Amygdala (tissue), 56 donors: ENCODE measurements at regions not wholly inside any gene's neighbourhood (a gene's known extent, or its start where the extent isn't known, plus 50 kb on each side); places are given as distances from the start of the nearest gene placed in this dataset.
"Not testable (repeated sequence)": the region's sequence is repeated elsewhere in the genome, so short reads cannot be mapped to it uniquely, and the experiment has no call there.

Experiments used
- DNase-seq, 56 donors: peaks; one replicate each; lab custom pipeline; 2025; lab: John Stamatoyannopoulos, UW

DNA sequence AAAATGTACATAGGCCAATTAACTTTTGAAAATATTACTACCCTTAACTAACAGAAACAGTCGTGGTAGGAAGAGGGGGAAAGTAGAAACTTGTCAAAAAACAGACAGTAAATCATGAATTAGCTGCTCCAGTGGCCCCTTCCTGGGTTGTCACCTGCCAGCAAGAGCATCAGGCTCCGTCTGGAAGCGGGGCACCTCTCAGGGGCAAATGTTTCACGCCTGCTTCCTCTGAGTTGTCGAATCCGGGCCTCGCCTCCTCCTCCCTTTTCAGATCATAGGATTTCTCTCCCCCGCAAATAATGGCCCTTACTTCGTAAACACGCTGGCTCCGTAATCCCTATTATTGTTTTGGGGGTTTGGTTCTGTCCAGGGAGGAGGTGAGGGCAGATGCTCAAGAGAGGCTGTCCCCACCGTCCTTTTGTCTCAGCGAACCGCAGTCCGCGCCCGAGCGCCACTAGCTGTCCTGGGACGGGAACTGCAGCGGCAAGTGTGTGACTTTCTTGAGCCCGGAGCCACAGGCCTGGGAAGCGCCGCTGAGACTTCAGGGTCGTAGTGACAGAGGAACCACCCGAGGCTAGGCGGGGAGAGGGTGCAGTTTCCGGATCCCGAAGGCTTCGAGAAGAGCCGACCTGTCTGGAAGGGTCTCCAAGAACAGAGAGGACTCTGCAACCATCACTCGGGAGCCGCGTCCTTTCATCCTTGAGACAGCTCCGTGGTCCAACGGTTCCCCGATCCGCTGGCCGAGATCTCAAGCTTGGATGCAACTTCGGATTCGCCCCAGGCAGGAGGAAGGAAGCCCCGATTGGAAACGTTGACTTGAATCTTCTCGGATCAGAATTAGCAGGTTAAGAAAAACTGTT is 214.5 kb upstream of the ZNF184 start:
- DNase-seq = peak in 48 of 56 donors; percentile 11 to 79 (median 55)

DNA sequence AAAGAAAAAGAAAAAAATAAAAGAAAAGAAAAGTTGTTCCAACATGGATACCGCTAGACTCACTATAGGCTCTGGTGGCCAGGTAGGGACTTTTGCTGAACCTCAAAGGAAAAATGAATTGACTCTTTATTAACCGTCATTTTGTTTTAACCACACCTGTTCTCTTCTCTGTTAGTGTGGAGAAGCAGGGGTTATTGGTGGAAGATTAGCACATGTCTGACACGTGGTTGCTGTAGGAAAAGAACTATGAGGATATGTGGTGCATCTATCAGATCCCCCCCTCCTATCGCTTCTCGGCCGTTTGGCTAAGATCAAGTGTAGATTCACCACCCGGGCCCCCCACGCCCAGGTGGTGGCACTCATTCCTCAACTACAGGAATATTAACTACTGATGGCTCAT is 212.4 kb upstream of the ZNF184 start:
- DNase-seq = no peak

DNA sequence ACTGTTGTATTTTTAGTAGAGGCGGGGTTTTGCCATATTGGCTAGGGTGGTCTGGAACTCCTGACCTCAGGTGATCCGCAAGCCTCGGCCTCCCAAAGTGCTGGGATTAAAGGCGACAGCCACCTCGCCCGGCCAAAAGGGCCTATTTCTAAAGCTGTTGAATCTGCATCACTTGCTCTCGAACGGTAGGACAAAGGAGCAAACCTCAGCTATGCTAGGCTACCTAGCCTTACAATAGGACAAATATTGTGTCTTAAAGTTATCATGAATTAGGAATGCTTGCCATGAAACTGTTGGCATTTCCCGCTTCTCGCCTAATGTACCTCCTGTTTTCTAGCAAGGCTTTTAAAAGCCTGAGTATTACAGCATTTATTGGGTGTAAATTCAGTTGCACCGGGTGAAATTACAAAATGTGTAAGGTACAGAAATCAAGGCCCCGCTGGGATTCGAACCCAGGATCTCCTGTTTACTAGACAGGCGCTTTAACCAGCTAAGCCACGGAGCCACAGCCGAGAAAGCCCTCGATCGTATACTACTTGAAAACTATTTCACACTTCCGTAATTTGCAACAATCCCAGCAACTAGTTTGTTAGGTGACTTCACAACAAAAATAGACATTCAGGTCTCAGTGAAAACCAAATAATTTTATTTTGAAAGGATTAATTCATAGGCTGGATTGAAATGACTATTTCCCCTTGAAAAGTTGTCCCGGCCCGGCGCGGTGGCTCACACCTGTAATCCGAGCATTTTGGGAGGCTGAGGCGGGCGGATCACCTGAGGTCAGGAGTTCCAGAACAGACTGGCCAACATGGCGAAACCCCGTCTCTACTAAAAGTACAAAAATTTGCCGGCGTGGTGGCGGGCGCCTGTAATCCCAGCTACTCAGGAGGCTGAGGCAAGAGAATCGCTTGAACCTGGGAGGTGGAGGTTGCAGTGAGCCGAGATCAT is 211.6 kb upstream of the ZNF184 start:
- peak in 20 of 56 donors; percentile 5 to 69 (median 13) for DNase-seq

DNA sequence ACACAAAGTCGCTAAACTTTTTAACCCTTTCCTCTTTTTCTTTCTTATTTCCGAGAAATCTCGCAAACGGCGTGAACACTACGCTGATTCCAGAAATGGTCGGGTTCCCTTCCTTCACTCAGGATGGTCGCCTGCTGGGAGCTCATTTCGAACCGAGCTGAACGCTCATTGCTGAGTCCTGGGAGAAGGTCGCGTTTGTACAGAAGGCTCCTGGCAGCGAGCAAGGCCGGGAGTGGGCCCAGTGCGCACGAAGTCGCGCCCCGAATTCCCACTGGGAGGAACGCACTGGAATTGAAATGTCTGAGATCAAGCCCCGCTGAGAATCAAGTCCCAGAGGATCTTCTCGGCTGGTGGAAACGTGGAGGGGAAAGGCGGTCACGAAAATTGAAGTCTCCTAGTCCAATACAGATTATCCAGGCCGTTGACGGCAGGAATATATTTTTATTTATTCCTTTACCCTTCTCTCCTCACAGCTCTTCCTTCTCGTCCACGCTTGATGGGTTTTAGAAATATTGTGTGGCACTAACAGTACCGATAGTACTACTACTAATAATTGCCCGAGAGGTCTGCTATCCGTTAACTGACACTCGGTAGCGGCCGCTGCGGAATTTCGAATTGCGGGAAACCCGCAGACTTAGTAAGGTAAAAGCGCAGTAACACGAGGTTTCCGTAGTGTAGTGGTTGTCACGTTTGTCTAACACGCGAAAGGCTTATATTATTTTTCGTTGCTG is 207.2 kb upstream of the ZNF184 start:
- DNase-seq = no peak

DNA sequence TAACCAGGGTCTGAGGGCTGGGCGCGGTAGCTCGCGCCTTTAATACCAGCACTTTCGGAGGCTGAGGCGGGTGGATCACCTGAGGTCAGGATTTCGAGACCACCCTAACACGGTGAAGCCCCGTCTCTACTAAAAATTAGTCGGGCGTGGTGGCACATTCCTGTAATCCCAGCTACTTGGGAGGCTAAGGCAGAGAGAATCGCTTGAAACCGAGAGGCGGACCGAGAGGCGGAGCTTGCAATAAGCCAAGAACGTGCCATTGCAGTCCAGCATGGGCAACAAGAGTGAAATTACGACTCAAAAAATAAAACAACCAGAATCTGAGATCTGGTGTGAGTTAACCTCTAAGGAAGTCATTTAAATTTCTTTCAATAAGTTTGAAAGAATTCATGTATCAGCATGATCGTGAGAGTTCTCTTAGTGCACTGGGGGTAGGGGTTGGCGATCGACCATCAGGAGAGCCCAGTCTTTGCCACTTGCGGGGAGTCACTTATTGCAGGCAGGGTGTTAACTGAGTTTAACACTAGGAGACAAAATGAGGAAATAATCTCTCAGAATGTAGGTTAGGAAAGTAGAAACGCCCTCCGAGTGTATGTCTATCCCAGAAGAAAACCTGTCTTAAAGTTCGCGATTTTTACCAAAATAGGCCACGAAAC is 206.5 kb upstream of the ZNF184 start:
- no peak for DNase-seq

DNA sequence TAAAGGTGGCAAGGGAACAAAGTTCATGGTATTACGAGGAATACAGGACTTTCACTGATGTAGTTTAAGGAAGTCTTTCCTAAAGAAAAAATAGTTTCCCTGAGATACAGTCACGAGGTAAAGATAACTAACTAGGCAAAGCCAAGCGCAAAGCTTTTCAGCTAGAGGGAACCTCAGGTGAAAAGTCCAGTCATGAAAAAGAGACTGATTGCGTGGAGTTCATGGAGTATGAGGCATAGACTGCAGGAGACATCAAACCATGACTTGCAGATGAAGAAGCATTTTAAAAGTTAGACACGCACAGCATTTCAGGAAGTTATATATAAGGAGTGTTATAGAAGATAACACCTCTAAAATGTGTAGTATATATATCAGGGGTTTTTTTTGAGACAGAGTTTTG is 205.6 kb upstream of the ZNF184 start:
- DNase-seq = no peak

DNA sequence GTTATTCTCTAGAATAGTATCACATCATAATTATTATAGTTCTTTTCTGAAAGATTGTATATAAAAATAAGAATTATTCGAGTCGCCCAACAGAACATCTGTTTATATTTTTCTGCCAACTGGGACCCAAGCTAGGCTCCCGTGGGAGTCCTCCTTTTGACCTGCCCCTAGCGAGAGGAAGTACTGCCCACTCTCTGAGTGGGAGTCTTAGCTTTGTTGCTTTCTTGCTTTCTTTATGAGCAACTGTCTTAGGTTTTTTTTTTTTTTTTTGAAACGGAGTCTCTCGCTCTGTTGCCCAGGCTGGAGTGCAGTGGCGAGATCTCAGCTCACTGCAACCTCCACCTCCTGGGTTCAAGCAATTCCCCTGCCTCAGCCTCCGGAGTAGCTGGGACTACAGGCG is 202.0 kb upstream of the ZNF184 start:
- no peak for DNase-seq

DNA sequence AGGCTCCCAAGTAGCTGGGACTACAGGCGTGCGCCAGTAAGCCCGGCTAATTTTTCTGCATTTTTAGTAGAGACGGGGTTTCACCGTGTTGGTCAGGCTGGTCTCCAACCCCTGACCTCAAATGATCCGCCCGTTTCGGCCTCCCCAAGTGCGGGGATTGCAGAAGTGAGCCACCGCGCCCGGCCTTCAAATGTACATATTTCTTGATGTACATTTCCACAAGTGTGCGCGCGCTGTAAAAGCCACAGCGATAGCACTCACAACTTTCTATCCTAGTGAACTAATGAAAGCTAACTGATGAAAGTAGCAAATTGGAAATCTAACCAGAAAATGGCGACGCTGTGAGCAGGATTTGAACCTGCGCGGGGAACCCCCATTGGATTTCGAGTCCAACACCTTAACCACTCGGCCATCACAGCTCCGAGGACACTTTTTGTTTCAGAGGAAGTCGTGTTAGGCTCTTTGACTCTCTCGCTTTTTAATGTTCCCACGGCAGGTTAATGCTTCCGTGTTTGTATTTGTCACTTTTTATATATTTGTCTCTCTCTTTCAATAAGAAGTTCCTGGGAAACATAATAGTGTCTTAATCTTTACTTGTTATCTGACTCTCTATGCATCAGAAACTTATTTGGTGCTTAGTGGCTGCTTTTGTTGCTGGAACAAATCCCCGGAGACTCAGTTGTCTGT is 199.4 kb upstream of the ZNF184 start:
- DNase-seq = peak in 6 of 56 donors; percentile 12 to 33 (median 14)

DNA sequence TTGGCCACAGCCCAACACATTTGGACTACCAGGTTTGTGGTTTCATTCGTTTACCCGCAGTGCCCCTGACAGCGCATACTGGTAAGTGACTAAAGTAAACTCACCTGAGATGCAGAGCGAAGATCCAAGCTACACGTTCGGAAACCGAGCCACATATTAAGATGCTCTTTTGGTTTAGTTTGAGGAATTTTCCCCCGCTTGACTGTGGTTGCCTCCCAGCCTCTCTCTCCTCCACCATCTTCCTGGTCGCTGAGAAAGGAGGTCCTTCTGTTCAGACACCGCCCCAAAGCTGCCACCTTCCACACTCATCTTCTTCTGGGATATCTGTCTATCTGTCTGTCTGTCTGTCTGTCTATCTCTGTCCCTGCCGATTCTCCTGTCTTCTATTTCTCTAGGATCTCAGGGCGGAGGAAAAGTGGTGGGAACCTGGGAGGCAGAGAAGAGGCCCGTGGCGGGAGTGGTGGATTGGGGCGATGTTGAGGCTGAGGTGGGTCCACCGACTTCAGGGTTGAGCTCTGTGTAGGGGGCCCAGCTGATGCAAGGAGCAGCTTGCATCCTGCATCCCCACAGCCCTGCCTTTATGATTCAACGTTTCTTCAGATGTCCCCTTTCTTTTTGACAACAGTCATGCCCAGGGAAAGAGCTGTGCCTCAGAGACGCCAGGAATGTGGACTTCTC is 196.9 kb upstream of the ZNF184 start:
- no peak for DNase-seq

DNA sequence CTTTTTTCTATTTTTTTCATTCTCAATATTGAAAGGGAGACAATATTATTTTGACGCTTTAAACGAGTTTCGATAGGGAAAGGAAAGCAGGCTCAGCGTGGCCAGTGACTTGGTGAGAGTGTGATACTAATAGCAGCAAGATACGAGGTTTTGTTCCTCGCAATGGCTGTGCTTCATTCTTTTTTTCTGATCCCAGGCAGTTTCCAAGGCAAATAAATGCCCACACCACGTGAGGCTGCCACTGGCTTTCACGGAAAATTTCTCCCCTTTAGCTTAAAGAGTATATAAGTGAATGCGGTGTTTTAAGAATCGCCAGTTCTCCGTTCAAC is 196.4 kb upstream of the ZNF184 start:
- DNase-seq = no peak

DNA sequence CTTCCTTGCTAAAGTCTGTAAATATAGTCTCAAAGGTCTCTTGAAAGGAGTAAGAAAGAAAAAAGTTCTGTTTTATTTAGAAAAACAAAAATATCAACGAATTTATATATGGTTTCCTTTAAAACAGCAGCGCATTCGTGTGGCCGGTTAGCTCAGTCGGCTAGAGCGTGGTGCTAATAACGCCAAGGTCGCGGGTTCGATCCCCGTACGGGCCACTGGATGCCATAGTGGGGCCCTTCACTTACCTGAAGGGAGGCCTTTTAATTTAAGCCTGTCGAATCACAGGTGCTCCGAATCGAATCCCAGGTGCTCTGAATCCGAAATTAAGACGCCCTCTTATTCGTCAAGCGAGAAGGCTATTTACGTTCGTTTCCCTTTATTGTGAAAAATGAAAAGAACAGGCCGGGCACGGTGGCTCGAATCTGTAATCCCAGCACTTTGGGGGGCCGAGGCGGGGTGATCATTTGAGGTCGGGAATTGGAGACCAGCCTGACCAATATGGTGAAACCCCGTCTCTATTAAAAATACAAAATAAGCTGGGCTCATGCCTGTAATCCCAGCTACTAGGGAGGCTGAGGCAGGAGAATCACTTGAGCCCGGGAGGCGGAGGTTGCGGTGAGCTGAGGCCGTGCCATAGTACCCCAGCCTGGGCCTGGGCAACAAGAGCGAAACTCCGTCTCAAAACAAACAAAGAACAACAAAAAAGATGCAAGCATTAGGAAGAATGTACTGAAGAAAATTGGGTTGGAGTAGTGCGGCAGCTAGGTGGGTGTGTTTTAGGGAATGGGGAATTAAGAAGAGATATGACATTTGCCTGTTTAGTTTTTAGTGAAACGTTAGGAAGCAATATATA is 195.8 kb upstream of the ZNF184 start:
- peak in 21 of 56 donors; percentile 3 to 61 (median 21) for DNase-seq

DNA sequence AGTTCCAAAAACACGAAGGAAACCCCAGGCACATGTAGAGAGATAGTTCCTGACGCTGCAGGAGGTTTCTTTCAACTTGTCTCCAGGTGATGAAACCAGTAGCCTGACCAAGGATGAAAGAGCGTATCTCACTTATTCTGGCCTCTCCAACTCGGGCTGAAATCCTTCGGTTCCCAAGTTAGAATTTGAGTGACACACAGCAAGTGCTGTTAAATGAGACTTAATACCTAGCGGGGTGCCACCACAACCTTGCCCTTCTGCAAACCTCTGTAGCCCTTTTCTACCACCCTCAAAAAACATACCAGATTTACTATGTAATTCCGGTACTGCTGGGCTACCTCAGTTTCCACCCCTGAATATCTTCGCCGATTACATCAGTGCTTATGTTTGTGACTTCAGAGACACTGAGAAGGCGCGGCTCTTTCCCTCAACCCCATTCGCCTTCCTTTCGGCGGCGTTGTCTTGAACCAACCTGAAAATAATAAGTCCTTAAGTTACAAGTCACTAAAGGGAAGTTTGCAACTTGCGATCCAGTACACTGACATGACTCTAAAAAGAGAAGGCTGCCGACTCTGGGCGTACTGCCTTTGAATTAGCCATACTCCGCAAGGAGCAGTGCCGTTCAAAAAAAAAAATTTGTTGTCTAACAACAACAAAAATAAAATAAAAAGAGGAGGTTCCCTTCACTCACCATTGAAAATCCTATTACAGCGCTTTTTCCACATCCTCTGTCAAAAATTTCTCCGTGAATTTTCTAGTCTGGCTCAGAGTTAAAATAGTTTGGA is 194.9 kb upstream of the ZNF184 start:
- no peak for DNase-seq

DNA sequence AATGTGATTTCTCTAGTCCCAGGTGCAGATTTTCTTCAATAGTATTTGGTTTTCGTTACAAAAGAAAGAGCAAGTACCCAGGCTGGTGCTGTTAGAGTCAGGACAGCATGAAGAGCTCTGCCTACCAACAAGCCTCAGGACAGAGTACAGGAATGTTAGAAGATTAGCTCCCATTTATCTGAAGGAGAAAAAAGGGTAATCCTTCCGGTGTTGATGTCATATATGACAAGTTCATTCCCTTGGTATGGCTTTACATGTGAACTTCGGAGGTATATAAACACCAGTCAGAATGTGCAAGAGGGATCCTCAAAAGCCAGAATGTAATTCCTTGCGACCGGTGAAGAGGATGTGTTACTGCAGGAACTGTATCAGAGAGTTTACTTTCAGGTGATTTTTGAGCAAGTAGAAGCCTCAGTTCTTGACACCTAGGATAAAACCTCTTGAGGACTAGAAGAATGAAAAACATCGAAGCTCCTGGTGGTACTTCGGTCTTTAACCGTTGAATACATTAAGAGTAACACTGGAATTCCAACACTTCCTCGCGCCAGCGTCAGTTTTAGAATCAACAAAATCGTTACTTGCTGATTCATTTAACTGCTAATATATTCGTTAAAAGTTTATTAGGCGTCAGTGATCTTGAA is 194.2 kb upstream of the ZNF184 start:
- no peak for DNase-seq

DNA sequence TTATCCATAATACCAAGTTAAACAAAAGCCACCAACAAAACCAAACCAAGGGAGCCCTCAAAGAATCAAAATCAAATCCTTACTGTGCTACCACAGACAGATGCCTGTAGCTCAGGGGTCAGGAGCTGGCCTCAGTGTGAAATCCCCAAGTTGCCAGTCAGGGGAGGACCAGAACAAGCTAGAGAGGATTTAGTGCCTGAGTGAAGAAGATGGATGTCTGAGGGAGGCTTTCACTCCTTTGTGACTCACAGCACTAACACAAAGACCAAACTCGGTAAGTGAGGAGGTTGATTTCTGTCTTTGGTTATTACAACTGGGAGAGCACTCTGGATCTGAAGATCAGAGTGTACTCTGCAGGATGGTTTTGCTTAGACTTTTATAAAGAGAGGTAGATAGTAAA is 189.9 kb upstream of the ZNF184 start:
- no peak for DNase-seq

DNA sequence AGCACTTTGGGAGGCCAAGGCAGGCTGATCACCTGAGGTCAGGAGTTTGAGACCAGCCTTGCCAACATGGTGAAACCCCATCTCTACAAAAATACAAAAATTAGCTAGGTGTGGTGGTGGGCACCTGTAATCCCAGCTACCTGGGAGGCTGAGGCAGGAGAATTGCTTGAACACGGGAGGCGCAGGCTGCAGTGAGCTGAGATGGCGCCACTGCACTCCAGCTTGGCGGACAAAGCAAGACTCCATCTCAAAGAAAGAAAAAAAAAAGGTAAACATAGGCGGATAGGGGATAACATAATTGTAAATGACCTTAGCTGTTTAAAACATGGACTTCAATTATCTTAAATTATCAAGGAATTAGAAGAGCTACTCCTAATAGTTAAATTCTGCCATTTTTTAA is 189.3 kb upstream of the ZNF184 start:
- DNase-seq = not testable (repeated sequence)

DNA sequence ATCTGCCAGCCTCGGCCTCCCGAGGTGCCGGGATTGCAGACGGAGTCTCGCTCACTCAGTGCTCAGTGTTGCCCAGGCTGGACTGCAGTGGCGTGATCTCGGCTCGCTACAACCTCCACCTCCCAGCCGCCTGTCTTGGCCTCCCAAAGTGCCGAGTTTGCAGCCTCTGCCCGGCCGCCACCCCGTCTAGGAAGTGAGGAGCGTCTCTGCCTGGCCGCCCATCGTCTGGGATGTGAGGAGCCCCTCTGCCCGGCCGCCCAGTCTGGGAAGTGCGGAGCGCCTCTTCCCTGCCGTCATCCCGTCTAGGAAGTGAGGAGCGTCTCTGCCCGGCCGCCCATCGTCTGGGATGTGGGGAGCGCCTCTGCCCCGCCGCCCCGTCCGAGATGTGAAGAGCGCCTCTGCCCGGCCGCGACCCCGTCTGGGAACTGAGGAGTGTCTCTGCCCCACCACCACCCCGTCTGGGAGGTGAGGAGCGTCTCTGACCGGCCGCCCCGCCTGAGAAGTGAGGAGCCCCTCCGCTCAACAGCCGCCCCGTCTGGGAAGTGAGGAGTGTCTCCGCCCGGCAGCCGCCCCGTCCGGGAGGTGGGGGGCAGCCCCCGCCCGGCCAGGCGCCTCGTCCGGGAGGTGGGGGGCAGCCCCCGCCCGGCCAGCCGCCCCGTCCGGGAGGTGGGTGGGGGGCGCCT is 180.4 kb upstream of the ZNF184 start:
- DNase-seq = not testable (repeated sequence)
